OCI-LY3 (cell line): ENCODE measurements at regions not wholly inside any gene's neighbourhood (a gene's known extent, or its start where the extent isn't known, plus 50 kb on each side); places are given as distances from the start of the nearest gene placed in this dataset.

ENCODE experiments used
- H2AFZ ChIP-seq: fragments of 200-600, 300-600 bp; shearing (Covaris generic); 2 replicates; pipeline ENCODE4 v1.6.0; 2014; ENCODE audit warnings: antibody characterized with exemption, low read depth, low read length
- H3K27ac ChIP-seq: fragments of 200-600, 300-600 bp; sonication (generic); 2 replicates; pipeline ENCODE4 v1.5.1; 2014; ENCODE audit warnings: mild to moderate bottlenecking, low read length, moderate library complexity, mixed read lengths
- H3K27me3 ChIP-seq: fragments of 200-600, 300-600 bp; sonication (generic); 2 replicates; pipeline ENCODE4 v1.6.1; 2014; ENCODE audit warnings: low read depth, low read length, mixed read lengths
- H3K36me3 ChIP-seq: fragments of 200-600, 300-600 bp; sonication (generic); replicated peaks from 2 replicates; pipeline ENCODE3; 2014; ENCODE audit warnings: low read depth, low read length, mixed read lengths
- H3K4me1 ChIP-seq: fragments of 300-600, 200-600 bp; sonication (generic); 2 replicates; pipeline ENCODE4 v1.6.1; 2014; ENCODE audit warnings: low read length, mixed read lengths
- H3K4me2 ChIP-seq: fragments of 200-600, 300-600 bp; sonication (generic); 2 replicates; pipeline ENCODE4 v1.6.1; 2014; ENCODE audit warnings: low read length, mixed read lengths
- H3K4me3 ChIP-seq: fragments of 300-600, 200-600 bp; sonication (generic); 2 replicates; pipeline ENCODE4 v1.5.1; 2014; ENCODE audit warnings: antibody characterized with exemption, mild to moderate bottlenecking, low read length, moderate library complexity
- H3K79me2 ChIP-seq: fragments of 300-600, 200-600 bp; shearing (Covaris generic); 2 replicates; pipeline ENCODE4 v1.6.1; 2014; ENCODE audit warnings: mild to moderate bottlenecking, low read length, mixed read lengths
- H3K9ac ChIP-seq: fragments of 300-600, 200-600 bp; shearing (Covaris generic); 2 replicates; pipeline ENCODE4 v1.6.0; 2014; ENCODE audit warnings: mild to moderate bottlenecking, low read length, moderate library complexity
- H3K9me3 ChIP-seq: fragments of 200-600, 300-600 bp; shearing (Covaris generic); 2 replicates; pipeline ENCODE4 v1.6.1; 2014; ENCODE audit warnings: low read length, mixed read lengths; ENCODE audit not compliant: insufficient read depth
- H4K20me1 ChIP-seq: fragments of 200-600, 300-600 bp; sonication (generic); 2 replicates; pipeline ENCODE4 v1.6.1; 2016; ENCODE audit warnings: low read length, mixed read lengths; ENCODE audit not compliant: insufficient read depth
- CTCF ChIP-seq: fragments of 200-600, 300-600 bp; sonication (generic); IDR thresholded peaks from 2 replicates; pipeline ENCODE4 v1.5.1; 2014; ENCODE audit warnings: antibody characterized with exemption, low read length, low read depth
- EZH2phosphoT487 ChIP-seq: fragments of 200-600 bp; shearing (Covaris generic); IDR thresholded peaks from 2 replicates; pipeline ENCODE4 v1.6.1; 2018; ENCODE audit warnings: antibody characterized with exemption, mixed run types, low read depth

DNA sequence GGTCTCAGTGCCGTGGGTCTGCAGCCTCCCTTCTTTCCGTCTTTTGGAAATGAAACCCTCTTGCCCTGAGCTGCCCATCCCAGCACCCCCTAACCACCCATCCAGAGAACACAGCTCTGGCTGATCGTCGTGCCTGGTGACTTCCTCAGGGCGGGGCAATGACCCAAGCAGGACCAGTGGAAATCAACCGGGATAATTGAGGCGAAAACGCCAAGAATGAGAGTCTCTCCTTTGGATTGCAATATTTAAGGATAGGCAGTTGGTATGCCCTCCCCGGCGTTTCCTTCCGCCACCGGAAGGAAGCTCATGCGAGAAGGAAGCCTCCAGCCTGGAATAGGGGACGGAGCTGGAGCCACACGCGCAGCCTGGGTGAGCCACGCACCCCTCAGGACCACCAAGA, 73.7 kb upstream of the PFKP start:
- no peaks in the 10 kb centered on the region for H4K20me1 ChIP-seq
- H3K79me2 ChIP-seq, result no peaks in the 10 kb centered on the region
- H2AFZ ChIP-seq, result no peak overlapping the region
- peaks cover 10% of the 10 kb centered on the region; the same call in 1 of the 2 replicates for H3K9me3 ChIP-seq
- H3K27ac ChIP-seq, result no peak overlapping the region
- H3K36me3 ChIP-seq, result peaks cover 4% of the 10 kb centered on the region
- H3K4me2 ChIP-seq, result no peak overlapping the region
- peaks cover 7% of the 10 kb centered on the region for H3K4me1 ChIP-seq
- H3K27me3 ChIP-seq, result no peaks in the 10 kb centered on the region
- TF ChIP-seq EZH2phosphoT487 (no peak), CTCF (no peak)
- H3K9ac ChIP-seq, result no peak overlapping the region
- no peak overlapping the region for H3K4me3 ChIP-seq

DNA sequence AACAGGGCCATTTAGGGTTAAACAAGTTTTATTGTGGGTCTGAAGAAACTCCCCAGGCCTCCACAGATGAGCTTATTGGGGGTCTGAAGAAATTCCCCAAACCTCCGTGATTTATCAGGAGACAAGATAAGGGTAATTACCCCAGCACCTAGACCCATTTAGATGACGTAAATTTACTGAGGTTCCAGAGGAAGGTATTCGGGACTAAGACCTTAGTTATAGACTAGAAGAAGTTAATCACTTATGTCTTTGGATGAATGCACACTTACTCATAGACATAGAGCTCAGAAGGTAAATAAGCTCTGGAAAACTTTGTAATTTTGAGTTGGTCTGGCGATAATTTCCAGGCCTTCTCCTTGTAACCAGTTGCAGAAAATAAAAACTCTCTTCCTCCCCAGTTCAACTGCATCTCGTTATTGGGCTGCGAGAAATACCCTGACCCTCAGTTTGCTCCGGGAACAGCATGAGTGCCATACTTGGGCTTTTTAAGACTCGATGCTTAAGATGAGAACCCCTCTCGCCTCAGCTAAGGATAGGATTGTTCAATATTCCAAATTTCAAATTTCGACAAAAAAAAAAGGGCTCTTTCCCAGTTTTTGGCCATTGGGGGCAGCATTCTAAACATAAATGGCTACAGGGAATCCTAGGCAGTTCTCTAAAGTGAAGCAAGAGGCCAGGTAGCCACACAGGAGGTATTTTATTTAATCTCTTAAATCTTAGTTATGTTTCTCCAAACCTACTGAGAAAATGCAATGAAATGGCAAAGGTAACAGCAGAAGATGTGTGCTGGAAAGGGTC, 74.7 kb upstream of the PFKP start:
- TF ChIP-seq EZH2phosphoT487 (no peak), CTCF (no peak)

GRCh38 chr10:2990764-2991163, 76.6 kb upstream of the PFKP start:
- no peak overlapping the region for H3K9ac ChIP-seq
- peaks cover 10% of the 10 kb centered on the region; the same call in 1 of the 2 replicates for H3K9me3 ChIP-seq
- H3K4me2 ChIP-seq, result no peak overlapping the region
- H3K27ac ChIP-seq, result no peak overlapping the region
- no peaks in the 10 kb centered on the region for H3K79me2 ChIP-seq
- peaks cover 28% of the 10 kb centered on the region for H3K4me1 ChIP-seq
- no peak overlapping the region for H2AFZ ChIP-seq
- H3K27me3 ChIP-seq, result no peaks in the 10 kb centered on the region
- no peak for TF ChIP-seq EZH2phosphoT487
- no peak for TF ChIP-seq CTCF
- no peaks in the 10 kb centered on the region for H4K20me1 ChIP-seq
- peaks cover 4% of the 10 kb centered on the region for H3K36me3 ChIP-seq
- no peak overlapping the region for H3K4me3 ChIP-seq

More for the DNA sequence above, 74.7 kb upstream of the PFKP start:
- no peak overlapping the region for H3K27ac ChIP-seq
- no peak overlapping the region for H3K9ac ChIP-seq
- no peaks in the 10 kb centered on the region for H3K79me2 ChIP-seq
- no peak overlapping the region for H2AFZ ChIP-seq
- peaks cover 4% of the 10 kb centered on the region for H3K36me3 ChIP-seq
- H3K9me3 ChIP-seq, result peaks cover 10% of the 10 kb centered on the region; the same call in 1 of the 2 replicates
- H3K27me3 ChIP-seq, result no peaks in the 10 kb centered on the region
- H4K20me1 ChIP-seq, result no peaks in the 10 kb centered on the region
- no peak overlapping the region for H3K4me2 ChIP-seq
- H3K4me3 ChIP-seq, result no peak overlapping the region
- peaks cover 10% of the 10 kb centered on the region for H3K4me1 ChIP-seq

DNA sequence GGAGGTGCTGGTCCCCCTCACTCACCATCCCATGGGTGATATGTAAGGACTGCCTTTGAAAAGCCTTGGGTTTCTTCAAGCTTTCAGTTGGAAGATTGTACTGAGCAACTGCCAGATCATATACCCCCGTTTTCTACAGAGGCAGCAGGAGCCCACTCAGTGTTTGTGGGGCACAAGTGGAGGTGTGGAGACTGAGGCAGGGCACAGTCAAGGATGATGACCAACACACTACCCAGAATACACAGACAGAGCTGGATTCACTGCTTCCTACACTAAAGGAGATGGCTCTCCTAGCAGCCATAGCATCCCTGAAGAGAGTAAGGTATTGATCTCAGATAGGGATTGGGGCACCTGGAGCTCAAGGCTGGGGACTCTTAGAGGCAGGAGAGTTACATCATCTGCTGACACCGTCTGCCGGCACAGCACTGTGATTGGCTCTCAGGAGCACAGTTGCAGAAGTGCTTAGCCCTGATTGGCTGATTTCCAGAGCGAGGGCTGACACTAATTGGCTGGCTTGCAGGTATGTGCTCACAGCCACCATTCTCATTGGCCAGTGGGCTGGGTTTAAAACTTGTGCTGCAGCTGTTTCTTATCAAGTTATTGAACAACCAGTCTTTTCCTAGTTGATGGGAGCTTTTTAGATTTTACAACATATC, 77.9 kb upstream of the PFKP start:
- Histone ChIP-seq H3K4me1 (peaks cover 41% of the 10 kb centered on the region), H3K27ac (no peak overlapping the region), H3K4me2 (no peak overlapping the region), H3K36me3 (peaks cover 4% of the 10 kb centered on the region), H4K20me1 (no peaks in the 10 kb centered on the region), H3K4me3 (no peak overlapping the region), H3K9ac (no peak overlapping the region), H2AFZ (no peak overlapping the region), H3K27me3 (no peaks in the 10 kb centered on the region), H3K79me2 (no peaks in the 10 kb centered on the region), H3K9me3 (peaks cover 10% of the 10 kb centered on the region; the same call in 1 of the 2 replicates)
- no peak for TF ChIP-seq EZH2phosphoT487
- TF ChIP-seq CTCF, result no peak
